SU-DHL-6 (cell line): ENCODE measurements at regions not wholly inside any gene's neighbourhood (a gene's known extent, or its start where the extent isn't known, plus 50 kb on each side); places are given as distances from the start of the nearest gene placed in this dataset.

Experiments
- H2AFZ ChIP-seq: fragments of 200-600 bp; sonication (generic); 2 replicates; pipeline ENCODE4 v1.6.1; 2014; ENCODE audit warnings: low read depth, mild to moderate bottlenecking, moderate library complexity, mixed read lengths, antibody characterized with exemption, low read length; ENCODE audit not compliant: severe bottlenecking
- H3F3A ChIP-seq: fragments of 200-600 bp; shearing (Covaris generic); 2 replicates; pipeline ENCODE4 v1.6.0; 2016; ENCODE audit warnings: antibody characterized with exemption, mild to moderate bottlenecking; ENCODE audit not compliant: insufficient read depth
- H3K27ac ChIP-seq: fragments of 200-600 bp; sonication (generic); 2 replicates; pipeline ENCODE4 v1.5.1; 2016; ENCODE audit warnings: low read depth, mild to moderate bottlenecking, low read length, moderate library complexity, mixed read lengths
- H3K27me3 ChIP-seq: fragments of 200-600 bp; sonication (generic), shearing (Covaris generic); 2 replicates; pipeline ENCODE4 v1.6.0; 2014; ENCODE audit warnings: mild to moderate bottlenecking, low read length
- H3K36me3 ChIP-seq: fragments of 200-600 bp; sonication (generic); 2 replicates; pipeline ENCODE4 v1.6.1; 2014; ENCODE audit warnings: mild to moderate bottlenecking, low read length, mixed read lengths
- H3K4me2 ChIP-seq: fragments of 300-600, 200-600 bp; shearing (Covaris generic), sonication (generic); 2 replicates; pipeline ENCODE4 v1.6.0; 2014; ENCODE audit warnings: low read length, low read depth, mild to moderate bottlenecking; ENCODE audit not compliant: poor library complexity, severe bottlenecking
- H3K4me3 ChIP-seq: fragments of 200-600 bp; sonication (generic); 2 replicates; pipeline ENCODE4 v1.5.1; 2014; ENCODE audit warnings: antibody characterized with exemption, low read length, mild to moderate bottlenecking, mixed read lengths; ENCODE audit not compliant: insufficient read depth, poor library complexity, severe bottlenecking
- H3K79me2 ChIP-seq: fragments of 200-600 bp; sonication (generic); 2 replicates; pipeline ENCODE4 v1.6.1; 2014; ENCODE audit warnings: mild to moderate bottlenecking, low read length, moderate library complexity; ENCODE audit not compliant: insufficient read depth
- H3K9ac ChIP-seq: fragments of 200-600 bp; sonication (generic); 2 replicates; pipeline ENCODE4 v1.7.0; 2014; ENCODE audit warnings: mild to moderate bottlenecking, low read length
- H3K9me2 ChIP-seq: fragments of 200-600 bp; sonication (generic); replicated peaks from 2 replicates; pipeline ENCODE4 v1.6.1; 2014; ENCODE audit warnings: low read length; ENCODE audit not compliant: insufficient read depth
- H3K9me3 ChIP-seq: fragments of 200-600 bp; sonication (generic); 2 replicates; pipeline ENCODE4 v1.6.1; 2014; ENCODE audit warnings: low read length, mixed read lengths; ENCODE audit not compliant: insufficient read depth
- H4K20me1 ChIP-seq: fragments of 200-600 bp; sonication (generic); 2 replicates; pipeline ENCODE4 v1.6.1; 2014; ENCODE audit warnings: low read depth, mild to moderate bottlenecking, antibody characterized with exemption, low read length, moderate library complexity, mixed read lengths
- EZH2phosphoT487 ChIP-seq: fragments of 200-600 bp; sonication (generic), shearing (Covaris generic); conservative IDR thresholded peaks from 2 replicates; pipeline ENCODE4 v1.6.1; 2018; ENCODE audit warnings: mild to moderate bottlenecking, antibody characterized with exemption, low read length, moderate library complexity, mixed read lengths
- TF ChIP-seq, protein P1 (sequence below): fragments of 200-600 bp; sonication (generic); IDR thresholded peaks from one replicate; pipeline ENCODE4 v1.5.1; 2017; ENCODE audit warnings: antibody characterized with exemption, mild to moderate bottlenecking, low read length, moderate library complexity; ENCODE audit not compliant: insufficient read depth, poor library complexity, severe bottlenecking

DNA sequence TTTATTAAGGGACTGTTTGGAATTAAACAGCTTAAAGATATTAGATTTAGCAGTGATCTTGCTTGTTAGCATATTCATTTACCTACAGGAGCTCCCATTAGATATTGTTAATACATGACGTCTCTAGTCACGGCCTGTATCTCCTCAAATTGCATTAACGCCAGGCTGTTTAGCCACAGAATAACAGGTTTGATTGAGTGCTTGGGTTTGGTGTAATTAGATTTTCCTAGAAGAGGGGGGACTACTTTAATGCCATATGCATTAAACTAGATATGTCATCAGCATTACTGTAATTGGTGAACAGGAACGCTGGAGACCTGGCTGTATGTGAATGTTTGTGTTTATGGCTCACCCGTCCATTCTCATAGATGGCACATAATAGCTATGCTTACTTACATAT is 841.4 kb upstream of the NR2F2 start:
- Histone ChIP-seq H3K4me3 (no peak overlapping the region), H4K20me1 (no peaks in the 10 kb centered on the region), H3K9me3 (no peaks in the 10 kb centered on the region), H3K27me3 (no peaks in the 10 kb centered on the region), H3K4me2 (no peak overlapping the region), H3K27ac (no peak overlapping the region), H2AFZ (no peak overlapping the region), H3K79me2 (no peaks in the 10 kb centered on the region), H3K9me2 (no peaks in the 10 kb centered on the region), H3F3A (no peaks in the 10 kb centered on the region), H3K36me3 (no peaks in the 10 kb centered on the region), H3K9ac (no peak overlapping the region)
- TF ChIP-seq, protein P1, sequence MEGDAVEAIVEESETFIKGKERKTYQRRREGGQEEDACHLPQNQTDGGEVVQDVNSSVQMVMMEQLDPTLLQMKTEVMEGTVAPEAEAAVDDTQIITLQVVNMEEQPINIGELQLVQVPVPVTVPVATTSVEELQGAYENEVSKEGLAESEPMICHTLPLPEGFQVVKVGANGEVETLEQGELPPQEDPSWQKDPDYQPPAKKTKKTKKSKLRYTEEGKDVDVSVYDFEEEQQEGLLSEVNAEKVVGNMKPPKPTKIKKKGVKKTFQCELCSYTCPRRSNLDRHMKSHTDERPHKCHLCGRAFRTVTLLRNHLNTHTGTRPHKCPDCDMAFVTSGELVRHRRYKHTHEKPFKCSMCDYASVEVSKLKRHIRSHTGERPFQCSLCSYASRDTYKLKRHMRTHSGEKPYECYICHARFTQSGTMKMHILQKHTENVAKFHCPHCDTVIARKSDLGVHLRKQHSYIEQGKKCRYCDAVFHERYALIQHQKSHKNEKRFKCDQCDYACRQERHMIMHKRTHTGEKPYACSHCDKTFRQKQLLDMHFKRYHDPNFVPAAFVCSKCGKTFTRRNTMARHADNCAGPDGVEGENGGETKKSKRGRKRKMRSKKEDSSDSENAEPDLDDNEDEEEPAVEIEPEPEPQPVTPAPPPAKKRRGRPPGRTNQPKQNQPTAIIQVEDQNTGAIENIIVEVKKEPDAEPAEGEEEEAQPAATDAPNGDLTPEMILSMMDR = no peak
- TF ChIP-seq EZH2phosphoT487 = no peak

DNA sequence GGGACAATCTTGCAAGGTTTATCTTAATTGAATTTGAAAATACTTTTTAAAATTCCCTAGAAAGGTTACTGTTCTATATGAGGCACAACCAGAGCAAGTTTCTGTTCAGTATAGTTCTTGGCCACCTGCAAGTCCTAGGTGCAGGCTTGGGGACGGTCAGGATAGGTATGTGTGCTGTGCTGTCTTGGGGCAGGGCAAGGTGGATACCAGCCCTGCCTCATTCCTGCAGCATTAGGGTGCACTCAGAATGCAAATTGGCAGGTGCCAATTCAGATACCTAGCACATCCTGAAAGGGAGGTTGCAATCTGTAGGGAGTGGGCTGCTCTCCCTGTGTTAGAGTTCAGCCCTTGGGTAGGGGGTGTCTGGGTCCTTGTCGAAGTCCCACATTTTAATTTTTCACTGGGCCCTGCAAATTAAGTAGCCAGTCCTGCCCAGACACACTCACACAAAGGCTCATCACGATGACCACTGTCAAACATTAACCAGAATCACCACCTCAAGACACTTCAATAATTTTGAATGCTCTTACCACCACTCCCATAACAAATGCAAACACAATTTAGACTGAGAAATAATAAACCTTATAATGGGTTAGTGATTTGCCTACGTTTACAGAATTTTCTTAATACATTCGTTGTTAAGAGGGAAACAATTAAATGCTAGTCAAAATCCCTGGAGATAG is 838.0 kb upstream of the NR2F2 start:
- H3K27me3 ChIP-seq = no peaks in the 10 kb centered on the region
- H3K36me3 ChIP-seq = no peaks in the 10 kb centered on the region
- H3F3A ChIP-seq = no peaks in the 10 kb centered on the region
- no peaks in the 10 kb centered on the region for H3K9me3 ChIP-seq
- H3K27ac ChIP-seq = no peak overlapping the region
- H3K9ac ChIP-seq = no peak overlapping the region
- H3K79me2 ChIP-seq = no peaks in the 10 kb centered on the region
- H2AFZ ChIP-seq = no peak overlapping the region
- no peak overlapping the region for H3K4me3 ChIP-seq
- no peak overlapping the region for H3K4me2 ChIP-seq
- TF ChIP-seq, protein P1 = no peak
- H4K20me1 ChIP-seq = no peaks in the 10 kb centered on the region
- no peaks in the 10 kb centered on the region for H3K9me2 ChIP-seq

- Histone ChIP-seq H3K4me3 (no peak overlapping the region), H4K20me1 (no peaks in the 10 kb centered on the region), H3K36me3 (no peaks in the 10 kb centered on the region), H3K9me2 (no peaks in the 10 kb centered on the region), H3K27ac (no peak overlapping the region), H3K9me3 (no peaks in the 10 kb centered on the region), H3K4me2 (no peak overlapping the region), H3K27me3 (no peaks in the 10 kb centered on the region), H3F3A (no peaks in the 10 kb centered on the region), H2AFZ (no peak overlapping the region), H3K79me2 (no peaks in the 10 kb centered on the region), H3K9ac (no peak overlapping the region)
- no peak for TF ChIP-seq EZH2phosphoT487
- TF ChIP-seq, protein P1 = no peak
Measured at GRCh38 chr15:95494971-95495541, 835.4 kb upstream of the NR2F2 start.
